Stomach (tissue), 8 donors: ENCODE measurements at regions not wholly inside any gene's neighbourhood (a gene's known extent, or its start where the extent isn't known, plus 50 kb on each side); places are given as distances from the start of the nearest gene placed in this dataset.

Experiments used
- DNase-seq, 2 donors: peaks; one replicate each; pipeline versions ENCODE4 v3.0.0 to v3.0.0-alpha.2; 2013 to 2019
- H3K27ac ChIP-seq, 5 donors: fragments of 200-600 bp in 4 of 5; sonication (generic) in 4 of 5; one replicate each; pipeline ENCODE4 v1.5.1; 2013 to 2019; ENCODE audit warnings: mild to moderate bottlenecking in 1 of 5, moderate library complexity in 1 of 5
- H3K27me3 ChIP-seq, 3 donors: fragments of 200-600 bp; sonication (generic); one replicate each; pipeline ENCODE4 v1.5.1; 2017 to 2019; ENCODE audit warnings: mixed run types in 1 of 3
- H3K36me3 ChIP-seq, 4 donors: fragments of 200-600 bp; sonication (generic); 1 replicate in 3 of 4; 2 replicates in 1 of 4; pipeline ENCODE4 v1.5.1; 2016 to 2019
- H3K4me1 ChIP-seq, 4 donors: fragments of 200-600 bp; sonication (generic); one replicate each; pipeline ENCODE4 v1.5.1; 2016 to 2019
- H3K4me3 ChIP-seq, 4 donors: fragments of 200-600 bp; sonication (generic) in 3 of 4; one replicate each; pipeline ENCODE4 v1.5.1; 2016 to 2019; ENCODE audit warnings: mild to moderate bottlenecking in 1 of 4
- H3K9me3 ChIP-seq, 4 donors: fragments of 200-600 bp; sonication (generic); one replicate each; pipeline ENCODE4 v1.5.1; 2016 to 2019
- CTCF ChIP-seq, 7 experiments: fragments of 450-650 bp in 4 of 7; fragments of 200-600 bp in 3 of 7; sonication (generic) in 3 of 7; IDR thresholded peaks; one replicate each; pipeline ENCODE4 v1.5.1; 2016 to 2019; ENCODE audit warnings: antibody characterized with exemption in 7 of 7, control low read depth in 2 of 7, mild to moderate bottlenecking in 1 of 7
- EP300 ChIP-seq: sonication (generic); formaldehyde crosslinking; IDR thresholded peaks from one replicate; pipeline ENCODE4 v1.6.1; 2017; ENCODE audit warnings: antibody characterized with exemption
- POLR2A ChIP-seq, 4 donors: fragments of 450-650 bp; IDR thresholded peaks; one replicate each; pipeline ENCODE4 v1.6.1; 2016; ENCODE audit warnings: antibody characterized with exemption in 4 of 4, control low read depth in 2 of 4, mild to moderate bottlenecking in 1 of 4, moderate library complexity in 1 of 4
- POLR2AphosphoS5 ChIP-seq, 3 donors: sonication (generic); formaldehyde crosslinking; IDR thresholded peaks; one replicate each; pipeline ENCODE4 v1.6.1; 2016; ENCODE audit warnings: antibody characterized with exemption in 3 of 3
- WGBS, 5 donors: extraction: QIAGEN DNeasy Blood & Tissue Kit in 3 of 5; methylation state at CpG; one replicate each; pipeline versions ENCODE4 v1.1.5 to v1.1.7; 2013 to 2018; 5-methylcytosine and 5-hydroxymethylcytosine counted together
- intact Hi-C: fragments of 100-400 bp; cut with DNase I; formaldehyde crosslinking; loops from one replicate; pipeline ENCODE4 v1.15.1; 2023; ENCODE audit warnings: low total_unique reads
- donor health status: healthy with polysubstance abuse.
- donor health status: Bipolar disorder and iron deficiency.
- donor health status: healthy.

DNA sequence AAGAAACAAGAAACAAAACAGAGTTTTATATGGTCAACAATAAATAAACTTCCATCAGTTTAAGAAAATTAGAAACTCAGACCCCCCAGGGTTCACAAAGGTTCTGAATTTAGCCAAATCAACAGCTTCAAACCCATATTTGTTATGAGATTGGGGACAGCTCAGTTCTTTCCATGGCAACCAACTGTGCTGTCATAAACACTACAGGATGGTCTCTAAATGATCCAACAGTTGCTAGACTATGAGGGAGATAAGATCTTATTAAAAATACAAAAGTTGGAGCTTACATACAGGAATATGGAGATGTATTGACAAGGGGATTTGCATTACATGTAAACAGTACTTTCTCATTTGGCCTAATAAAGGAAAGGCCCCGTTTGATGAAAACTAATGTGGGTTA is 154.6 kb upstream of the CTAGE1 start:
- intact Hi-C loops, result no loop called here
- TF ChIP-seq EP300, result no peak
- TF ChIP-seq CTCF (IDR thresholded peaks at IDR 0.05), result no peak
- TF ChIP-seq POLR2AphosphoS5 (IDR thresholded peaks at IDR 0.05), result no peak
- Histone ChIP-seq H3K27me3 (peaks cover 0 to 4% (median 0%) of the 10 kb centered on the region in 3 donors), H3K4me3 (no peak overlapping the region), H3K36me3 (no peaks in the 10 kb centered on the region), H3K9me3 (no peaks in the 10 kb centered on the region), H3K27ac (no peak overlapping the region), H3K4me1 (no peaks in the 10 kb centered on the region)
- 16 to 41% (median 24%) methylated on average over 1 of the region's 1 CpG for WGBS, 5 donors
- no peak for DNase-seq

- no peaks in the 10 kb centered on the region for H3K9me3 ChIP-seq
- H3K4me1 ChIP-seq, result no peaks in the 10 kb centered on the region
- H3K36me3 ChIP-seq, result no peaks in the 10 kb centered on the region
- H3K4me3 ChIP-seq, result no peak overlapping the region
- no peak overlapping the region for H3K27ac ChIP-seq
- no peak for TF ChIP-seq POLR2AphosphoS5 (IDR thresholded peaks at IDR 0.05)
- no peak for TF ChIP-seq CTCF (IDR thresholded peaks at IDR 0.05)
- 79 to 86% (median 82%) methylated on average over 5 of the region's 5 CpGs for whole genome bisulfite sequencing, 5 donors
- H3K27me3 ChIP-seq, result no peaks in the 10 kb centered on the region
- no peak for DNase-seq
- intact Hi-C loops, result no loop called here
These were observed 161.6 kb upstream of the CTAGE1 start for GRCh38 chr18:22579271-22579670.

DNA sequence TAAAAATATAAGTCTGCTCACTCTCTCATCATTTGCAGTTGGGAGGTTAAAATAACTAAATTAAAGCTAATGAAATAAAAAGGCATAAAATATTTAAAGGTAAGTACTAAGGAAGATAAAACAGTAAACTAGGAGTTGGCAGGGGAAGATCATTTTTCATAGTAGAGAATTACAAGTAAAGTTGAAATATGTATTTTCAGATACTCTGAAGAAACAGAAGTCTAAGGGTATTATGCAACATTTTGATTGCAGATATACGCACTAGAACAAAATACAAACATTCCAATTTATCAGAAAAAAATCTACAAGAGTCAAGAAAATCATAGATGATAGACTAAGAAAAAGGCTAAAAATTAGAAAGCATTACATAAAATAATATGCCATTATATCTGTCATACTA is 167.6 kb upstream of the CTAGE1 start:
- Histone ChIP-seq H3K4me1 (no peaks in the 10 kb centered on the region), H3K27me3 (no peaks in the 10 kb centered on the region), H3K4me3 (no peak overlapping the region), H3K36me3 (no peaks in the 10 kb centered on the region), H3K9me3 (no peaks in the 10 kb centered on the region), H3K27ac (no peak overlapping the region)
- DNase-seq, result no peak
- 63 to 81% (median 73%) methylated on average over 1 of the region's 1 CpG for WGBS, 5 donors
- no peak for TF ChIP-seq EP300
- no peak for TF ChIP-seq POLR2A (IDR thresholded peaks at IDR 0.05)
- TF ChIP-seq POLR2AphosphoS5 (IDR thresholded peaks at IDR 0.05), result no peak
- TF ChIP-seq CTCF (IDR thresholded peaks at IDR 0.05), result no peak
- intact Hi-C loops, result no loop called here

DNA sequence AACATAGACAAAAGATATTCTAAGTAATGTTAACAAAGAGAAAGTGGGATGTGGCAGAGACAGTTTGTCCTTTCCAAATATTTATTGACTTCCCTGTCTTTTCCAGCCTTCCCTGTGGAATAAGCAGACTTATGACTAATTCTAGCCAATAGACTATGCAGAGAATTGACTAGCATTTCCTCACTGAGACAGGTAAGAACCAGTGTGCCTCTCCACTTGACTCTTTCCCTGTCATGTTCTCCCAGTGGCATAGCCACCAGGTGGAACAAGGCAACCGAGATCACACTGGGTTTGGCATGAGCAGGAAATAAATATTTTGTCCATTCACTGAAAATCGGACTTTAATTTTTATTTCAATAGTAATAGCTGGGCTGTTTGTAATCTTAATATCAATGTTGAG is 168.1 kb upstream of the CTAGE1 start:
- no peaks in the 10 kb centered on the region for H3K9me3 ChIP-seq
- no peak overlapping the region for H3K4me3 ChIP-seq
- H3K27me3 ChIP-seq, result no peaks in the 10 kb centered on the region
- 58 to 87% (median 79%) methylated on average over 2 of the region's 2 CpGs for WGBS, 5 donors
- no peak overlapping the region for H3K27ac ChIP-seq
- H3K4me1 ChIP-seq, result no peaks in the 10 kb centered on the region
- intact Hi-C loops, result no loop called here
- H3K36me3 ChIP-seq, result no peaks in the 10 kb centered on the region
- no peak for TF ChIP-seq POLR2AphosphoS5 (IDR thresholded peaks at IDR 0.05)
- no peak for TF ChIP-seq EP300
- no peak for TF ChIP-seq CTCF (IDR thresholded peaks at IDR 0.05)
- DNase-seq, result no peak

DNA sequence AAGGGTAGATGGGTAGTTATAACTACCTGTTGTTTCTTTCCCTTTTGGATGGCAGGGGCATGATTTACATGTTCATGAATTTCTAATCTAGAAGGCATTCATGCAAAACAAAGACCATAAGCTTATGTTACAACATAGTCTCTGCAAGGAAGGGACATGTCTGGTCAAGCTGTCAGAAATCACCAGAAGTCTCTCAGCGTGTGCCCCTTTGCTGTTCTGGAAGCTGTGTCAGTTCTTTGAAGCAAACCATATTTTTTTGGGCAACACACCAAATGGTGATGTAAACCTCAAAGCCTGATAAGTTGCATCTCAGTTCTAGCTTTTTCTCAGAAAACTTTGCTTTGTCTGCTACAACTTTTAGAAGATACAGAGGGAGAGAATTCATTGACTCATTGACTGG is 173.5 kb upstream of the CTAGE1 start:
- TF ChIP-seq CTCF (IDR thresholded peaks at IDR 0.05), result no peak
- TF ChIP-seq EP300, result no peak
- no peak for TF ChIP-seq POLR2AphosphoS5 (IDR thresholded peaks at IDR 0.05)
- no peak for TF ChIP-seq POLR2A (IDR thresholded peaks at IDR 0.05)
- peak in 1 of 2 donors; percentile 21 for DNase-seq
- Histone ChIP-seq H3K9me3 (no peaks in the 10 kb centered on the region), H3K36me3 (no peaks in the 10 kb centered on the region), H3K27ac (no peak overlapping the region), H3K4me1 (no peaks in the 10 kb centered on the region), H3K4me3 (no peak overlapping the region), H3K27me3 (no peaks in the 10 kb centered on the region)
- WGBS, 5 donors, result 52 to 83% (median 72%) methylated on average over 1 of the region's 1 CpG
- intact Hi-C loops, result no loop called here
